ENCODE measurements at regions not wholly inside any gene's neighbourhood (a gene's known extent, or its start where the extent isn't known, plus 50 kb on each side); places are given as distances from the start of the nearest gene placed in this dataset.

DNA sequence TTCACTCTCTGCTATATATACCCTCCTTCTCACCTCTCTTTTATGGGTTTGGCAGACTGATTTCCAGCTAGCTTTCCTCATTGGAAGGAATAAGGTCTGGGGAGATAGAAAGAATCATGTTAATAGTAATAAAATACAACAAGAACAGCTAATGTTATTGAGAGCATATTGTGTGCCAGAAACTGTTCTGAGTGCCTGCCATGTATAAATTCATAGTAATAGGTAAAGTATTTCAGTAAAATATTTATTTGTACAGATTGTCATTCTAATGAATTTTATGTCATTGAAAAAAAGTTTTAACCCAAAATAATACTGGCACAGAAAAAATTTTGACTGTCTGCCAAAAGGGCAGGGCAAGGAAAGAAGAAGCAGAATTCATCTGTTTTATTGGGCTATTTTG is 834.9 kb upstream of the ZNF608 start:
- TF ChIP-seq MAZ (IDR thresholded peaks at IDR 0.05; ENCODE audit: borderline replicate concordance, low read depth, low read length) (no peak), MAZ (CRISPR knock-in tag; IDR thresholded peaks at IDR 0.05; ENCODE audit: low read depth) (no peak), CBX2 (IDR thresholded peaks at IDR 0.05; ENCODE audit: low read depth, low read length) (no peak), CBX2 (CRISPR knock-in tag; IDR thresholded peaks at IDR 0.05; ENCODE audit: low read depth) (no peak), KLF13 (CRISPR knock-in tag; IDR thresholded peaks at IDR 0.05) (no peak), EEA1 (CRISPR knock-in tag; IDR thresholded peaks at IDR 0.05; ENCODE audit: borderline replicate concordance) (no peak), ZFAT (CRISPR knock-in tag; conservative IDR thresholded peaks at IDR 0.05) (no peak), ZNF713 (CRISPR knock-in tag; IDR thresholded peaks at IDR 0.05) (no peak), NCOA2 (CRISPR knock-in tag; IDR thresholded peaks at IDR 0.05) (no peak)
- TF ChIP-seq, protein P1, sequence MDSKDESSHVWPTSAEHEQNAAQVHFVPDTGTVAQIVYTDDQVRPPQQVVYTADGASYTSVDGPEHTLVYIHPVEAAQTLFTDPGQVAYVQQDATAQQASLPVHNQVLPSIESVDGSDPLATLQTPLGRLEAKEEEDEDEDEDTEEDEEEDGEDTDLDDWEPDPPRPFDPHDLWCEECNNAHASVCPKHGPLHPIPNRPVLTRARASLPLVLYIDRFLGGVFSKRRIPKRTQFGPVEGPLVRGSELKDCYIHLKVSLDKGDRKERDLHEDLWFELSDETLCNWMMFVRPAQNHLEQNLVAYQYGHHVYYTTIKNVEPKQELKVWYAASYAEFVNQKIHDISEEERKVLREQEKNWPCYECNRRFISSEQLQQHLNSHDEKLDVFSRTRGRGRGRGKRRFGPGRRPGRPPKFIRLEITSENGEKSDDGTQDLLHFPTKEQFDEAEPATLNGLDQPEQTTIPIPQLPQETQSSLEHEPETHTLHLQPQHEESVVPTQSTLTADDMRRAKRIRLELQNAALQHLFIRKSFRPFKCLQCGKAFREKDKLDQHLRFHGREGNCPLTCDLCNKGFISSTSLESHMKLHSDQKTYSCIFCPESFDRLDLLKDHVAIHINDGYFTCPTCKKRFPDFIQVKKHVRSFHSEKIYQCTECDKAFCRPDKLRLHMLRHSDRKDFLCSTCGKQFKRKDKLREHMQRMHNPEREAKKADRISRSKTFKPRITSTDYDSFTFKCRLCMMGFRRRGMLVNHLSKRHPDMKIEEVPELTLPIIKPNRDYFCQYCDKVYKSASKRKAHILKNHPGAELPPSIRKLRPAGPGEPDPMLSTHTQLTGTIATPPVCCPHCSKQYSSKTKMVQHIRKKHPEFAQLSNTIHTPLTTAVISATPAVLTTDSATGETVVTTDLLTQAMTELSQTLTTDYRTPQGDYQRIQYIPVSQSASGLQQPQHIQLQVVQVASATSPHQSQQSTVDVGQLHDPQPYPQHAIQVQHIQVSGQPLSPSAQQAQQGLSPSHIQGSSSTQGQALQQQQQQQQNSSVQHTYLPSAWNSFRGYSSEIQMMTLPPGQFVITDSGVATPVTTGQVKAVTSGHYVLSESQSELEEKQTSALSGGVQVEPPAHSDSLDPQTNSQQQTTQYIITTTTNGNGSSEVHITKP (CRISPR knock-in tag; IDR thresholded peaks at IDR 0.05; ENCODE audit: low read depth), result no peak
- TF ChIP-seq, protein P2, sequence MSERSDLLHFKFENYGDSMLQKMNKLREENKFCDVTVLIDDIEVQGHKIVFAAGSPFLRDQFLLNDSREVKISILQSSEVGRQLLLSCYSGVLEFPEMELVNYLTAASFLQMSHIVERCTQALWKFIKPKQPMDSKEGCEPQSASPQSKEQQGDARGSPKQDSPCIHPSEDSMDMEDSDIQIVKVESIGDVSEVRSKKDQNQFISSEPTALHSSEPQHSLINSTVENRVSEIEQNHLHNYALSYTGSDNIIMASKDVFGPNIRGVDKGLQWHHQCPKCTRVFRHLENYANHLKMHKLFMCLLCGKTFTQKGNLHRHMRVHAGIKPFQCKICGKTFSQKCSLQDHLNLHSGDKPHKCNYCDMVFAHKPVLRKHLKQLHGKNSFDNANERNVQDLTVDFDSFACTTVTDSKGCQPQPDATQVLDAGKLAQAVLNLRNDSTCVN (CRISPR knock-in tag; IDR thresholded peaks at IDR 0.05; ENCODE audit: borderline replicate concordance), result no peak
- TF ChIP-seq, protein P3, sequence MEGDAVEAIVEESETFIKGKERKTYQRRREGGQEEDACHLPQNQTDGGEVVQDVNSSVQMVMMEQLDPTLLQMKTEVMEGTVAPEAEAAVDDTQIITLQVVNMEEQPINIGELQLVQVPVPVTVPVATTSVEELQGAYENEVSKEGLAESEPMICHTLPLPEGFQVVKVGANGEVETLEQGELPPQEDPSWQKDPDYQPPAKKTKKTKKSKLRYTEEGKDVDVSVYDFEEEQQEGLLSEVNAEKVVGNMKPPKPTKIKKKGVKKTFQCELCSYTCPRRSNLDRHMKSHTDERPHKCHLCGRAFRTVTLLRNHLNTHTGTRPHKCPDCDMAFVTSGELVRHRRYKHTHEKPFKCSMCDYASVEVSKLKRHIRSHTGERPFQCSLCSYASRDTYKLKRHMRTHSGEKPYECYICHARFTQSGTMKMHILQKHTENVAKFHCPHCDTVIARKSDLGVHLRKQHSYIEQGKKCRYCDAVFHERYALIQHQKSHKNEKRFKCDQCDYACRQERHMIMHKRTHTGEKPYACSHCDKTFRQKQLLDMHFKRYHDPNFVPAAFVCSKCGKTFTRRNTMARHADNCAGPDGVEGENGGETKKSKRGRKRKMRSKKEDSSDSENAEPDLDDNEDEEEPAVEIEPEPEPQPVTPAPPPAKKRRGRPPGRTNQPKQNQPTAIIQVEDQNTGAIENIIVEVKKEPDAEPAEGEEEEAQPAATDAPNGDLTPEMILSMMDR (CRISPR knock-in tag; IDR thresholded peaks at IDR 0.05), result no peak

Measured in HepG2 (cell line).